NCI-H446 (cell line): ENCODE measurements at regions not wholly inside any gene's neighbourhood (a gene's known extent, or its start where the extent isn't known, plus 50 kb on each side); places are given as distances from the start of the nearest gene placed in this dataset.

Experiments
- DNase-seq, 2 experiments: peaks; one replicate each; lab custom pipeline; 2025; lab: John Stamatoyannopoulos, UW

- no peak for DNase-seq
Observed at GRCh38 chr2:209367075-209367747, 56.6 kb upstream of the MAP2 start.

- DNase-seq = no peak
Observed at GRCh38 chr2:209368406-209368805, 55.4 kb upstream of the MAP2 start.

- DNase-seq = peak in 1 of 2 experiments; percentile 6
Observed at GRCh38 chr2:209368914-209369313, 54.9 kb upstream of the MAP2 start.

- no peak for DNase-seq
Observed at GRCh38 chr2:209369656-209370055, 54.2 kb upstream of the MAP2 start.

GRCh38 chr2:209371407-209371806 is 52.4 kb upstream of the MAP2 start:
- DNase-seq = no peak
